NOMO-1 treated with dmso at 0.1 percent for 144 hours (cell line): ENCODE measurements at regions not wholly inside any gene's neighbourhood (a gene's known extent, or its start where the extent isn't known, plus 50 kb on each side); places are given as distances from the start of the nearest gene placed in this dataset.

Experiments used
- DNase-seq: peaks from one replicate; lab custom pipeline; 2025; ENCODE audit not compliant: unreplicated experiment; lab: John Stamatoyannopoulos, UW

DNA sequence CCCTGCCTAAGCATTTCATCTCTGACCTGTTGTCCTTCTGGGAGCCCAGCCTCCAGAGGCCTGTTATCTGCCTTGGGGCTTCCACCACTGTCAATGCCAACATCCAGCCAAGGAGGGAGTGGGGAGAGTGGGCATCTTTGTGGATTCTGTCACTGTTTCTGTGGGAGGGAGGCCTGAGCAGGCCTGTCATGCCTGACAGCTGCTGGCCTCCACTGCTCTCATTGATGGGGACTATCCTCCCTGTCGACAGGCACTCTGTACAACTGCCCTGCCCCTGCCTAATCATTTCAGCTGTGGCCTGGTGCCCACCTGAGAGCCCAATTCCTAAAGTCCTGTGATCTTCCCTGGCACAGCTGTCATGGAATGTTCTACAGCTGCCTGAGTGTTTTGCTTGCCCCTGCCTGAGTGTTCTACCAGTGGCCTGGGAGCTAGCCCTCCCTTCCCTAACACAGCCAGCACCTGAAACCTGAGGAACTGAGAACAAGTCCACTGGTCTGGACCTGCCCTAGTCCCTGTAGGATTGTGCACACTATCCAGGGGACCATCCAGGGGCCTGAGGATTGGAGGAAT lies 145.3 kb downstream of the FAM83B start:
- DNase-seq, result no peak

DNA sequence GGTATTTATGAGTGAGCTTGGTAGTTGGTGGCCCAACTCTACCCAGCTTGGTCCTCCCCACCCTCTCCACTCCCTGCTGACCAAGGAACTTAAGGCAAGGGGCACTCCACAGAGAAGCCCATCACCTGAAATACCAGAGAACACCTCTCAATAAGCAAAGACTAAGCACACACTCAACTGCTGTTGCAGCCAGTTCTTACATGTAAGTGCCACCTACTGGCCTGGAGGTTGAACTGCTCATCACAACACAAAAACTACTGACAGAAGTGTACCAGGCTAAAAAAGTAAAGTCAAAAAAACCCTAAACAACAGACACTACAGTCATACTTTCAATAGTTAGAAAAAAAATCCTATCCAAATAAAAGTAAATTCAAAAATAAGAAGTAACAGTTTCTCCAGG lies 146.2 kb downstream of the FAM83B start:
- DNase-seq, result no peak

DNA sequence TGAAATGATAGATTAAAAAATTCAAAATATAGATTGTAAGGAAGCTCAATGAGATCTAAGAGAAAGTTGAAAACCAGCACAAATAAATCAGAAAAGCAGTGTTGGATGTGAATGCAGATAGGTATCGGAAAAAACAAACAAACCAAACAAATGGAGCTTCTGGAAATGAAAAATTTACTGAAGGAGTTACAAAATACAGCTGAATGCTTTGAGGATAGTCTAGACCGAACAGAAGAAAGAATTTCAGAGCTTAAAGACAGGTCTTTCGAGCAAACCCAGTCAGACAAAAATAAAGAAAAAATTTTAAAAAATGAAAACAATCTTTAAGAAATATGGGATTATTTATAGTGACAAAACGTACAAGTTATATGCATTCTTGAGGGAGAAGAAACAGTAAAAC lies 146.7 kb downstream of the FAM83B start:
- DNase-seq, result no peak

DNA sequence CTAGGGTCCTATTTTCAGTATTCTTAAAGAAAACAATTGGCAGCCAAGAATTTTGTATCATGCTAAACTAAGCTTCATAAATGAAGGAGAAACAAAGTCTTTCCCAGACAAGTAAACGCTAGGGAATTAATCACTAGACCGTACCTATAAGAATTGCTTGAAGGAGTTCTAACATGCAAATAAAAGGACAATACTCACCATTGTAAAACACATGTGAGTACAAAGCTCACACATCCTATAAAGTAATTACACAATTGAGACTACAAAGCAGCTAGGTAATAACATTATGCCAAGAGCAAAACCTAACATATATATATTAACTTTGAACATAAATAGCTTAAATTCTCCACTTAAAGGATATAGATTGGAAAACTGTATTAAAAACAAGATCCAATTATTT lies 147.4 kb downstream of the FAM83B start:
- DNase-seq, result no peak

DNA sequence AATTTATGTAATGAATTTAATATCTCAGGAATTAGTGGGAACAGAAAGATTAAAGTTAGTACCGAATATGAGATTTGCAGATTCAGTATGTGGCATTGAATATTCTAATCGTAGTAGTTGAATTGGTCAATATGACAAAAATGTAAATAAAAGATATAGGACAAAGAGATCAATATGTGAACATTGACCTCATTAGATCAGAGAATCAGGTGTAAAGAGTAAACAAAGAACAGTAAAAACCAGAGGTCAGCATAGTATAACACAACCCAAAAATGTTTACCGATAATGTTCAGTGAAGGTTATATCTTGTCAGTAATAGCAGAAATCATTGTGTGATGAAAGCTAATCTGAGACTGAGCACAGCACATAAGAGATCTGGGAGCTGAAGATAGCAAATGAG lies 152.0 kb downstream of the FAM83B start:
- no peak for DNase-seq

DNA sequence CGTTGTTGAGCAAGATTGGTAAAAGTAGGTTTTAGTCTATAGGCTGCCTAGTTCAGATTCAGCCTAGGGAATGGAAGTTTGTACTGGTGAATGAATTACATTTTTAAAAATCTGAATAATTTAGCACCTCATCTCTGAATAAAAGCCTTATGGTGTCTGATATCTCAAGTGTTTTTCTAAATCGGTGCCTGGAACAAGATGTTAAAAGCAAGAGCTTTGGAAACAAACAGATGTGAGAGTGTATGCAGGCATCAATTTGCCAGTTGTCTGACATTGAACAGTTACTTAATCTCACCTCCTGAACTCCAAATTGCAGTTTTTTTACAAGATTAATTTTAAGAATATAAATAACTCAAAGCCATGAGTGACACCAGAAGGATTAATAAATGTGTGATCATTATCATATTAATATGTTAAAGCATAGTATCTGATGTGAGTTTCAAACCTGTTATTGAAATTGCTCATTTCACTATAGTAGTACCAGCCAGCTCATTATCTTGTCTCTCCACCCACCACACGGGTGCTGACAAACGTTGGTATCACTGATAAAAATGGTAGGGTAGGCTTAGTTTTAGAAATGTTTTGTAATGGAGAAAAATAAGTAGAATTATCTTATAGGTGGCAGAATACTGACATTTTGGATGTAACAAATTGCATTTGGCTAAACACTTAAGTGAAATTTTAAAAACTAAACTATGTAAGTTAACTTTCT lies 157.3 kb downstream of the FAM83B start:
- no peak for DNase-seq

DNA sequence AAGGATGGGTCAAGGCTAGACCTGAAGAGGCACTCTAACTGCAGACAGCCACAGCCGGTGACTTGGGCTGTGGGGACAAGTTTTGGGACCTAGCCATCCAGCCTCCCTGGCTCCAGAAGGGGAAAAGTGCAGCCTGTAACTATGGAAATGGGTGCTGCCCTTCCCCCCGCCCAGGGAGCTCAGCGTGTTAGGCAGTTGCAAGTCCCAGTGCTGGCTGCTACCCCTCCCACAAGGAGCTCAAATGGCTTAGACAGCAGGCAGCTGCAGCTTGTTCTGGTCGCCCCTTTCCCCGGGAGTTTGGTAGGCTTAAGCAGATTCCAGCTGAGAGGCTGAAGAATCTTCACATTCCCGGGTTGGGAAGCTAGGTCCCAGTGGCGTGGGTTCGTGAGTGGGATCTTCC lies 162.6 kb downstream of the FAM83B start:
- no peak for DNase-seq

DNA sequence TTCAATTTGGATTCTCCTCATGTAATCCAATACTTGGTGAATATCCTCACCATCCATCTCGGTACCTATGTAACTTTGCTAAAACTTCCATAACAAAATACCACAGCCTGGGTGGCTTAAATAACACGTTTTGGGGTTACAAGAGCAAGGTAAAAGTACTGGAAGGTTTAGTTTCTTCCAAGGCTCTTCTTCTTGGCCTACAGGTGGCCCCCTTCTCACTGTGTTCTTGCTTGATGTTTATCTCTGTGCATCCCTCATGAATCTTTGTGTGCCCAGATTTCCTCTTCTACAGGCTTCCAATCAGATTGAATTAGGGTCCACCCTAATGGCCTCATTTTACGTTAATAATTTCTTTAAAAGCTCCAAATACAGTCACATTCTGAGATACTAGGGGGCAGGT lies 163.3 kb upstream of the HCRTR2 start:
- no peak for DNase-seq

DNA sequence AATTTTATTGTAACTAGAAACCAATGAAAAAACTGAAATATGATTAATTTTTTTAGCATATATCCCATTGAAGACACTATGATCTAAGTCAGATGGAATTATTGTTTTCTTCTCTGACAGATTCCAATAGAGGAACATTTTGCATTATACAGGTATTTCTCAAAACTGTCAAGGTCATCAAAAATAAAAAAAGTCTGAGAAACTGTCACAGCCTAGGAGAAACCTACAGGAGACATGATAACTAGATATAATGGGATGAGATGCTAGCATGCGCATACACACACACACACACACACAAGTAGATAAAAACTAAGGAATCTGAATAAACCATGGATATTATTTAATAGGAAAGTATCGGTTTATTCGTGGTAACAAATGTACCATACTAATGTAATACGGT lies 161.9 kb upstream of the HCRTR2 start:
- DNase-seq, result no peak

DNA sequence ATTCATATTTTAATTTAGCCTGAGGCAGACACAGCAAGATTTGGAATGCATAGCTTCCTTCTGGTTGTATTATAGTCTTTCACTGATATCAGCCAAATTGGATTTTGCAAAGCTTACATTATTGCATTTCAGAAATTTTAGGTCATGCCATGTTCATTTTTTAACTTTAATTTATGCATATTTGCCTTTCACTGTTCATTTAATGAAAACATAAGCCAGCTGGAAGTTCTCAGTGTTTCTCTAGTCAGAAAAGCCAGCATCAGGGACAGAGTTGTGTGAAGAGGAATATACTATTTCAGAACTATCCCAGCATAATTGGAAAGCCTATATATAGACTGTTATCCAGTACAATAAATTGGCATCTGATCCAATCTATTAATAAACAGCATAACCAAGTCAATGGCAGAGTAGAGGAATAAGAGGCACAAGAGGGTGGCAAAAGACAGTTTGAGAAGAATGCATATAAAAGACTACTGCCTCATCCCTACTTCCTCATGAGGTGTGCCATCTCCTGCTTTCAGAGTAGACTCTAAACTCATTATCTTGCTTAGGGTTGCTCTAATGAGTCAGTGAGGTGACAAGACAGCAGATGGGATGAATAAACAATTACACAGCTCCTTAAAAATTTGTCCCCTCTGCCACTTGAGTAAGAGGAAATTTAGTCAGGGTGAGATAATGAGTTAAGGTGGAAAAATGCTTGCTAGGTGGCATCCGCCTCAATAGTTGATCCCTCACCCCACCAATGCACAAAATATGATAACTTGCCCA lies 159.8 kb upstream of the HCRTR2 start:
- no peak for DNase-seq

DNA sequence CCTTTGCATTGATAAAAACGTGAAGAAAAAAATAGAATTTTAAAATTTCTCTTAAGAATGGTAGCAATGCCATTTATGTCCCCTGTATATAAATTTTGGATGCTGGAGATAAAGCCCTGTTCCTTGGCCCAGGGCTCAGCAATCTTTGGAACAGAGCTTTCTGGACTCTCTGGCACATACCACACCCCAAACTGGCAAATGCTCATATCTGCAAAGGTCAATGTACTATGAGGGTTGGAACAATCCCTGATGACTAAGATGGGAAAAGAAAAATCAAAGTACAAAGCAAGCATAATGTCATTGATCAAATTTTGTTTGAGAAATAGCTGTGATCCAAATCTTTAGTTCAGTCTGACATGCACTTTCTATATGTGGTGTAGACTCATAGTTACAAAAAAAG lies 158.1 kb upstream of the HCRTR2 start:
- DNase-seq, result no peak

DNA sequence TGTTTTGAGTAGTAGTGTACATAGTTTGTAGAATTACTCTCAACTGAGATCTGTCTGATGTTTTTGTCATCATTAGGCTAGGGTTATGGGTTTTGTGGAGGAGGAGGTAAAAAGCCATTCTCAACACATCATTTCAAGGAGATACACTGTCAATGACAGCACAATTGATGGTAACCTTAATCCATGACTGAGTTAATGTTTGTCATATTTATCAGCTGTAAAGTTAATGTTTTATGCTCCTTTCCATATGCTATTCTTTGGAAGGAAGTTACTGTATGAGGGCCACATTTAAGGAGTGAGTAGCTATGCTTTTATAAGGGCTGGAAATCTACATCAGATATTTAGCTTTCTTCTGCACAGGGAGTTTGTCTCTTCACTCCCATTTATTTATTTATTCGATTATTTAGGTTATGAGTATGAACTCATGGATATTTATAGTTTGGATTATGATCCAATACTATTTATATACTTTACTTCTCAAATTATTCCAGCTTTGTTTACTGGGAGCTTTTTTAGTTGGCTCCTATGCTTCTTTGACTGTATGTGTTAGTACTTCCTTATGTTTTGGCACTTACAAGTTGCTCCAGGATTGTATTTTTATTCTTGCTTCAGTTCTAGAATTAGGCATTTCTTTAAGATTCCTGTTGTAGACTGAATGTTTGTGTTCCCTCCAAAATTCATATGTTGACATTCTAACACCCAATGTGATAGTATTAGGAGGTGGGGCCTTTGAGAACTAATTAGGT lies 156.6 kb upstream of the HCRTR2 start:
- DNase-seq, result no peak

DNA sequence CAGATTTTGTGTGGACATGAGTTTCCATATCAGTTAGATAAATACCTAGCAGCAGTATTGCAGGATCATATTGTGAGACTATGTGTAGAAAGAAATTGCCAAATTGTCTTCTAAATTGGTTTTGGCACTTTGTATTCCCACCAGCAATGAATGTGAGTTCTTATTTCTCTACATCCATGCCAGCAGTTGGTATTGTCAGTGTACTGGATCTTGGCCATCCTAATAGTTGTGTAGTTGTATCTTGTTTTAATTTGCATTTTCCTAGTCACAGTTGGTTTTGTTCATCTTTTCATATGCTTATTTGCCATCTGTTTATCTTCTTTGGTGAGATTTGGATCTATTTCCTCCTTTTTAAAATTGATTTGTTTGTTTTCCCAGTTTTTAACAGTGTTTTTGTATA lies 154.7 kb upstream of the HCRTR2 start:
- no peak for DNase-seq

DNA sequence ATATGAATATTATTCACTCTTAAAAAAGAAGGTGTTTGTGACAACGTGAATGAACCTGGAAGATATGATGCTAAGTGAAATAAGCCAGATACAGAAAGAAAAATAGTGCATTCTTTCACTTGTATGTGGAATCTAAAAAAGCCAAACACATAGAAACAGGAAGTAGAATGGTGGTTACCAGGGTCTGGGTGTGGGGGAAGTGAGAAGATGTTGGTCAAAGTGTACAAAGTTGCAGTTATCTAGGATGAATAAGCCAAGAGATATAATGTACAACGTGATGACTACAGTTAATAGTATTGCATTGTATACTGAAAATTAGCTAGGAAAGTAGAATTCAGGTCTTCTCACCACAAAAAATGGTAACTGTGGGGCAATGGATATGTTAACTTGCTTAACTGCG lies 151.1 kb upstream of the HCRTR2 start:
- peak; percentile 73 for DNase-seq

DNA sequence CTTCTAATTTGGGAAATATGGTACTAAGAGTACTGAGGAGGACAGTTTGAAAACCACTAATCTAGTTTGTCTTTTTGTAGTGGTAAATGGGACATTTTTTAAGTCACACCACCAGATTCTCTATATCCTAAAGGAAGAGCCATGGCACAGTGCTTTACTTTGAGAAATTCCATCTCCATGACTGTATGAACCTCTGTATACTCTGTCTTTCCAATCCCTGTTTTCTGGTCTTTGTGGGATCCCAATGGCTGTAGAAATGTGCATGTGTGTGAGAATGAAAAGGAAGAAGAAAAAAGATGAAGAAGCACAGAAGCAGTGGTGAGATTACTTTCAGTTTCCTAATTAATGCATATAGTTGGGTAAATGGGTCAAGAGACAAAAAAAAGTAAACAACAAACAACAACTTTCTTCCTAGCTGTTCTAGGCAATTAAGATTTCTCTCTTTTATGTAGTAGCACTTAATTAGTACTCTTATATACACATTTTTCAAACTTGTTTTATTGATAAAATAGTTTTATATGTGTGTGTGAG lies 141.2 kb upstream of the HCRTR2 start:
- no peak for DNase-seq

DNA sequence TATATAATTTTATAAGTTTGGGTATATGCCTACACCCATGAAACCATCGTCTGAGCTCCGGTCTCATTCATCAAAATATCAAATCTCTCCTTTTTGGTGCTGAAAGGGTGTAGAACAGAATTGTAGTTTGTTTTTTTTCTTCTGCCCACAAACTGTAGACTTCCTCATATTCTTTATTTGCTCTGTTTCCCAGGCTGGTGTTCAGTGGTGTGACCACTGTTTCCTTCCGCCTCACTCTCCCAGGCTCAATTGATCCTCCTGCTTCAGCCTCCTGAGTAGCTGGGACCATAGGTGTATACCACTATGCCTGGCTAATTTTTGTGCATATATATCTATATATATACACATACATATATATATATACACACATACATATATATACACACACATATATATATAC lies 139.6 kb upstream of the HCRTR2 start:
- DNase-seq, result peak; percentile 27

DNA sequence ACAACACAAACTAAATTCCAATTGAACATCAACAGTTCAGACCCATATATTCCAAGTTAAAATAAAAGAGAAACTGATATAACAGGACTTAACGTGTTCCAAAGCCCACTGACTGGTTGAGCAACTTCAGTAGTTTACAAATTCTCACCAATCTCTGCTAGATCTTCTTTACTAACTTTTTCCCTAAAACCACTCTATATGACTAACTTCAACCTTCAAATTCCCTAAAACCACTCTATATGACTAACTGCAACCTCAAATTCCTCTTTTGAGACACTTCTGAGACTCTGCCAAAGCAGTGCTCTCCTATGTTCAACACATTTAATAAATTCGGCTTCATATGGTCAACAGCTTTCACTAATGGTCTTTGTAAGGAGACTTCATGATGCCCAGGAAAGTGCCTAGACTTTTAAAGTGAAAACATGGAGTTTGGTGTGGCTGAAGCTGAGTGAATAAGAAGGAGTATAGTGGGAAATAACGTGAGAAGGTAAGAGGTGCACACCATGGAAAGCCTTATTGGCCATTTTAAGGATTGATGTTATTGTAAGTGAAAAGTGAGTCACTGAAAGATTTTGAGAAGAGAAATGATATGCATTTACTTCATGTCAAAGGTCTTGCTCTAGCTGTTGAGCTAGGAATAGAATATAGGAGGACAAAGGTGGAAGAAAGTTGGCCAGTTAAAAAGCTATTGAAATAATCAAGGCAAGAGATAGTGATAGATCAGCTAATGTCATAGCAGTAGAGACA lies 134.0 kb upstream of the HCRTR2 start:
- no peak for DNase-seq

DNA sequence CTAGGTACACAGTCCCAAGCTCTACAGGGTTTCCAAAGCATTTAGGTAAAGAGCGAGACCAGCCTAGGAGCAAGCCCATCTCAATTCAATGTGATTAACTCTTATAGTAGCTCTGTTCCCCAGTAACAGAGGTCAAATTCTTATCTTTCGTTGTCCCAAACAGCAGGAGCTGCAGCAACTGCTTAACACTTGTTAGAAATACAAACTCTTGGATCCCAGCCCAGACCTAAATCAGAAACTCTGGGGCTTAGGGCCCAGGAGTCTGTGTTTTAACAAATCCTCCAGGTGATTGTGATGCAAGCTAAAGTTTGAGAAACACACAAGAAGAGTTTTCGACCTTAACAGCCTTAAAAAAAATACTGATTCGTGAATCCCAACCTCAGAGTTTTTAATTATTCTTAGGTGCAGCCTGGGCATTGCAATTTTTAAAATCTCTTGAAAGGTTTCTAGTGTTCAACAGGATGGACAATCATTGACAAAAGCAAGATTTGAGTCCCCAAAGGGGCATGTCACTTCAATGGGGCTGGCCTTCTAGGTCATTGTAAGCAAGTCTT lies 127.4 kb upstream of the HCRTR2 start:
- DNase-seq, result no peak

DNA sequence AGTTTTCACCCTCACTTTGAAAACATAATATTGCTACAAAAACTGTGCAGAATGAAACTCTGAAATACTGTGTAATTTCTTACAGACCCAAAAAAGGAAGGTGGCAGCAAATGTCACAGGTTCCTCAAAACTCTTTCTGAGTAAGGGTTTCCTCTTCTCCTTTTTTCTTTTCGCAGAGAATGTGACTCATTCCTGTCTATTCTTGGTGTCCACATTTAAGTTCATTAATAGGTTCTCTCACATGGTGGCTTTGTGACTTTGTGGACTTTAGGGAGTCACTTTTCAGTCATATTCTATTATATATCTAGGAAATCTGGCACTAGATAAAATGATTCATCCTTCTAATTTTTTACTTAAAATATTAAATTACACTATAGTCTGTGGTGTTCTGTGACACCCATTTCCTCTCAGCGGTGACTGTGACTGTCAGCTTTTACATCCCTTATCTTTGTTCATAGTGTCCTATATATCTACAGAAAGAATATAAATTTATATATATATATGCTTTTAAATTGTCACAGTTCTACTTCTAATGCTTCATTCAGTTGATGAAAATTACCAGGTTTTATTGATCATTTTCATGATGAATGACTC lies 126.8 kb upstream of the HCRTR2 start:
- DNase-seq, result peak; percentile 83

DNA sequence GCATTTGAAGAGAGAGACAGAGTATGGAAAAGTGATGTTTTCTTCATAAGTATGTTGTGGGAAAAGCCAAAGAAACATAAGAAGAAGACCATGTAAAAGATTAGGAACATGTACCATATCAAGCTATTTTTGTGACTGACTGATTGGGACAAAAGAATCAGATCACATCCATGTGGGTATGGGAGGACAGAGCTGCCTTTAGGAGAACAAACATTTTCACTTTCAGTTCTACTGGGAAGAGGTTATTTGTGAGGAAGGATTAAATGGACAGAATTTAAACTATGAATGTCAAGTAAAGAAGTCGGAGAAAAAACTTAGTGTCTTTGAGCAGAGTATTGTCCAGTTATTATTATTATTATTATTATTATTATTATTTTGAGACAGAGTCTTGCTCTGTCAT lies 124.4 kb upstream of the HCRTR2 start:
- no peak for DNase-seq
